SHP77 treated with DMSO at 0.1 percent for 48 hours (cell line): ENCODE measurements at regions not wholly inside any gene's neighbourhood (a gene's known extent, or its start where the extent isn't known, plus 50 kb on each side); places are given as distances from the start of the nearest gene placed in this dataset.

Experiments used
- DNase-seq: peaks from one replicate; lab custom pipeline; 2025; lab: John Stamatoyannopoulos, UW

- DNase-seq, result no peak
Observed at GRCh38 chr15:97501291-97501690, 459.2 kb upstream of the ARRDC4 start.

GRCh38 chr15:97502038-97502437, 458.5 kb upstream of the ARRDC4 start:
- DNase-seq, result no peak

- DNase-seq, result no peak
Observed at GRCh38 chr15:97504031-97504792, 456.3 kb upstream of the ARRDC4 start.

GRCh38 chr15:97517737-97518136, 442.8 kb upstream of the ARRDC4 start:
- DNase-seq, result no peak

GRCh38 chr15:97520689-97521088, 439.8 kb upstream of the ARRDC4 start:
- DNase-seq, result no peak

GRCh38 chr15:97521381-97522285, 438.9 kb upstream of the ARRDC4 start:
- DNase-seq, result no peak

GRCh38 chr15:97522347-97522746, 438.2 kb upstream of the ARRDC4 start:
- no peak for DNase-seq

- no peak for DNase-seq
Observed at GRCh38 chr15:97525809-97526208, 434.7 kb upstream of the ARRDC4 start.

- no peak for DNase-seq
Observed at GRCh38 chr15:97528238-97528637, 432.3 kb upstream of the ARRDC4 start.

- DNase-seq, result no peak
Observed at GRCh38 chr15:97545799-97546198, 414.7 kb upstream of the ARRDC4 start.

GRCh38 chr15:97547381-97547780, 413.1 kb upstream of the ARRDC4 start:
- DNase-seq, result no peak

GRCh38 chr15:97561529-97561928, 399.0 kb upstream of the ARRDC4 start:
- DNase-seq, result no peak

- no peak for DNase-seq
Observed at GRCh38 chr15:97563516-97563915, 397.0 kb upstream of the ARRDC4 start.

GRCh38 chr15:97566961-97567360, 393.5 kb upstream of the ARRDC4 start:
- no peak for DNase-seq

- DNase-seq, result no peak
Observed at GRCh38 chr15:97567411-97567810, 393.1 kb upstream of the ARRDC4 start.

GRCh38 chr15:97576929-97577645, 383.4 kb upstream of the ARRDC4 start:
- no peak for DNase-seq

GRCh38 chr15:97585408-97585807, 375.1 kb upstream of the ARRDC4 start:
- DNase-seq, result no peak

GRCh38 chr15:97592778-97593177, 367.7 kb upstream of the ARRDC4 start:
- no peak for DNase-seq

- no peak for DNase-seq
Observed at GRCh38 chr15:97597801-97598200, 362.7 kb upstream of the ARRDC4 start.

GRCh38 chr15:97598353-97598798, 362.1 kb upstream of the ARRDC4 start:
- DNase-seq, result no peak

- DNase-seq, result no peak
Observed at GRCh38 chr15:97600190-97600589, 360.3 kb upstream of the ARRDC4 start.

- DNase-seq, result no peak
Observed at GRCh38 chr15:97604677-97605076, 355.8 kb upstream of the ARRDC4 start.
